ENCODE measurements at regions not wholly inside any gene's neighbourhood (a gene's known extent, or its start where the extent isn't known, plus 50 kb on each side); places are given as distances from the start of the nearest gene placed in this dataset.

GRCh38 chr4:124414276-124415040 is 298.1 kb downstream of the ANKRD50 start:
- H3K27ac ChIP-seq (ENCODE audit: low read length in 2 of 2): no peak overlapping the region

GRCh38 chr4:124415146-124415545 is 297.4 kb downstream of the ANKRD50 start:
- no peak for ATAC-seq (ENCODE audit: low read depth)
- intact Hi-C loops (cut with micrococcal nuclease): no loop called here
- H3K27me3 Mint-ChIP-seq: no peaks in the 10 kb centered on the region
- H3K9ac ChIP-seq (ENCODE audit: low read length): no peak overlapping the region
- ChIA-PET CTCF (no interaction called here), POLR2A (no interaction called here)
- TF ChIP-seq CTCF (IDR thresholded peaks at IDR 0.05) (no peak), EZH2 (IDR thresholded peaks at IDR 0.05; ENCODE audit: borderline replicate concordance, insufficient read depth, low read depth, low read length, poor library complexity, severe bottlenecking) (no peak)
- no peaks in the 10 kb centered on the region for H3K4me1 Mint-ChIP-seq
- no peaks in the 10 kb centered on the region for H3K36me3 ChIP-seq (replicated peaks in 1 of 2; ENCODE audit: control extremely low read depth in 1 of 2, control insufficient read depth in 1 of 2, extremely low read depth in 1 of 2, insufficient read depth in 2 of 2, low read length in 1 of 2)
- H3K9me3 ChIP-seq (ENCODE audit: control extremely low read depth in 1 of 3, control insufficient read depth in 2 of 3, insufficient read depth in 1 of 3, low read length in 2 of 3): no peaks in the 10 kb centered on the region
- H3K4me1 ChIP-seq (ENCODE audit: control insufficient read depth in 2 of 2, insufficient read depth in 2 of 2, low read length in 2 of 2): no peaks in the 10 kb centered on the region
- H4K20me1 ChIP-seq (ENCODE audit: control insufficient read depth, insufficient read depth, low read length, poor library complexity, severe bottlenecking): no peaks in the 10 kb centered on the region
- no peak overlapping the region for H3K27ac ChIP-seq (ENCODE audit: low read length in 2 of 2)
- H3K4me3 ChIP-seq (ENCODE audit: control extremely low read depth in 1 of 5, extremely low read depth in 1 of 5, insufficient read depth in 1 of 5, low read depth in 2 of 5, low read length in 4 of 5): no peak overlapping the region
- no peak overlapping the region for H3K4me2 ChIP-seq (replicated peaks; ENCODE audit: low read depth, low read length, poor library complexity, severe bottlenecking)
- no peaks in the 10 kb centered on the region for H3K9me3 Mint-ChIP-seq (ENCODE audit: insufficient read depth)
- no peaks in the 10 kb centered on the region for H3K79me2 ChIP-seq (ENCODE audit: control insufficient read depth, insufficient read depth, low read length)
- no peaks in the 10 kb centered on the region for H3K27me3 ChIP-seq (replicated peaks in 1 of 4; ENCODE audit: control extremely low read depth in 1 of 4, control insufficient read depth in 3 of 4, insufficient read depth in 4 of 4, low read length in 3 of 4)
- no peak for DNase-seq
- H2AFZ ChIP-seq (ENCODE audit: insufficient read depth, low read depth, low read length, poor library complexity, severe bottlenecking): no peak overlapping the region
- no peak overlapping the region for H3K4me3 Mint-ChIP-seq
- H3K27ac Mint-ChIP-seq: no peak overlapping the region
- WGBS (ENCODE audit: insufficient coverage): 92% methylated on average over 5 of the region's 6 CpGs

More at GRCh38 chr4:124414276-124415040, 298.1 kb downstream of the ANKRD50 start:
- no peaks in the 10 kb centered on the region for H3K27me3 ChIP-seq (replicated peaks in 1 of 4; ENCODE audit: control extremely low read depth in 1 of 4, control insufficient read depth in 3 of 4, insufficient read depth in 4 of 4, low read length in 3 of 4)
- Mint-ChIP-seq H3K27me3 (no peaks in the 10 kb centered on the region), H3K27ac (no peak overlapping the region), H3K4me1 (no peaks in the 10 kb centered on the region), H3K4me3 (no peak overlapping the region), H3K9me3 (ENCODE audit: insufficient read depth) (no peaks in the 10 kb centered on the region)
- no peak overlapping the region for H3K4me2 ChIP-seq (replicated peaks; ENCODE audit: low read depth, low read length, poor library complexity, severe bottlenecking)
- H3K9ac ChIP-seq (ENCODE audit: low read length): no peak overlapping the region
- intact Hi-C loops (cut with micrococcal nuclease): no loop called here
- H2AFZ ChIP-seq (ENCODE audit: insufficient read depth, low read depth, low read length, poor library complexity, severe bottlenecking): no peak overlapping the region
- H3K4me1 ChIP-seq (ENCODE audit: control insufficient read depth in 2 of 2, insufficient read depth in 2 of 2, low read length in 2 of 2): no peaks in the 10 kb centered on the region
- POLR2A ChIA-PET: no interaction called here
- CTCF ChIA-PET: no interaction called here
- H4K20me1 ChIP-seq (ENCODE audit: control insufficient read depth, insufficient read depth, low read length, poor library complexity, severe bottlenecking): no peaks in the 10 kb centered on the region
- 100% methylated on average over 1 of the region's 2 CpGs for WGBS (ENCODE audit: insufficient coverage)
- ATAC-seq (ENCODE audit: low read depth) (no peak), DNase-seq (no peak)
- TF ChIP-seq EZH2 (IDR thresholded peaks at IDR 0.05; ENCODE audit: borderline replicate concordance, insufficient read depth, low read depth, low read length, poor library complexity, severe bottlenecking): no peak
- no peak overlapping the region for H3K4me3 ChIP-seq (ENCODE audit: control extremely low read depth in 1 of 5, extremely low read depth in 1 of 5, insufficient read depth in 1 of 5, low read depth in 2 of 5, low read length in 4 of 5)
- no peaks in the 10 kb centered on the region for H3K79me2 ChIP-seq (ENCODE audit: control insufficient read depth, insufficient read depth, low read length)
- H3K36me3 ChIP-seq (replicated peaks in 1 of 2; ENCODE audit: control extremely low read depth in 1 of 2, control insufficient read depth in 1 of 2, extremely low read depth in 1 of 2, insufficient read depth in 2 of 2, low read length in 1 of 2): no peaks in the 10 kb centered on the region
- H3K9me3 ChIP-seq (ENCODE audit: control extremely low read depth in 1 of 3, control insufficient read depth in 2 of 3, insufficient read depth in 1 of 3, low read length in 2 of 3): no peaks in the 10 kb centered on the region

Measured in B cell (primary cell).